ENCODE measurements at regions not wholly inside any gene's neighbourhood (a gene's known extent, or its start where the extent isn't known, plus 50 kb on each side); places are given as distances from the start of the nearest gene placed in this dataset.

- H3K9me3 ChIP-seq = no peaks in the 10 kb centered on the region
- no peaks in the 10 kb centered on the region for H3K36me3 ChIP-seq
- no peaks in the 10 kb centered on the region for H3K4me1 ChIP-seq
- DNase-seq (ENCODE audit: low spot score) = no peak
- no peaks in the 10 kb centered on the region for H3K27me3 ChIP-seq
- no peak for TF ChIP-seq CTCF (IDR thresholded peaks at IDR 0.05)
- H3K4me3 ChIP-seq = no peak overlapping the region
- no peak overlapping the region for H3K27ac ChIP-seq
Observed at GRCh38 chrX:79645749-79646148, 278.6 kb upstream of the ITM2A start.

- H3K4me1 ChIP-seq = no peaks in the 10 kb centered on the region
- no peak overlapping the region for H3K4me3 ChIP-seq
- H3K27me3 ChIP-seq = no peaks in the 10 kb centered on the region
- no peak for DNase-seq (ENCODE audit: low spot score)
- H3K27ac ChIP-seq = no peak overlapping the region
- H3K36me3 ChIP-seq = no peaks in the 10 kb centered on the region
- TF ChIP-seq CTCF (IDR thresholded peaks at IDR 0.05) = no peak
- H3K9me3 ChIP-seq = no peaks in the 10 kb centered on the region
Observed at GRCh38 chrX:79631526-79631925, 264.4 kb upstream of the ITM2A start.

- DNase-seq (ENCODE audit: low spot score) = no peak
- Histone ChIP-seq H3K36me3 (no peaks in the 10 kb centered on the region), H3K9me3 (no peaks in the 10 kb centered on the region), H3K4me3 (no peak overlapping the region), H3K27me3 (no peaks in the 10 kb centered on the region), H3K4me1 (no peaks in the 10 kb centered on the region), H3K27ac (no peak overlapping the region)
- no peak for TF ChIP-seq CTCF (IDR thresholded peaks at IDR 0.05)
Observed at GRCh38 chrX:79630033-79631009, 263.2 kb upstream of the ITM2A start.

- Histone ChIP-seq H3K9me3 (no peaks in the 10 kb centered on the region), H3K36me3 (no peaks in the 10 kb centered on the region), H3K4me1 (no peaks in the 10 kb centered on the region), H3K27ac (no peak overlapping the region), H3K27me3 (no peaks in the 10 kb centered on the region), H3K4me3 (no peak overlapping the region)
- DNase-seq (ENCODE audit: low spot score) = no peak
- no peak for TF ChIP-seq CTCF (IDR thresholded peaks at IDR 0.05)
Observed at GRCh38 chrX:79623098-79623762, 256.1 kb upstream of the ITM2A start.

- Histone ChIP-seq H3K4me1 (no peaks in the 10 kb centered on the region), H3K27ac (no peak overlapping the region), H3K4me3 (no peak overlapping the region), H3K27me3 (no peaks in the 10 kb centered on the region), H3K9me3 (no peaks in the 10 kb centered on the region), H3K36me3 (no peaks in the 10 kb centered on the region)
- no peak for TF ChIP-seq CTCF (IDR thresholded peaks at IDR 0.05)
- no peak for DNase-seq (ENCODE audit: low spot score)
Observed at GRCh38 chrX:79618280-79618679, 251.1 kb upstream of the ITM2A start.
